Nephron (organoid): ENCODE measurements at regions not wholly inside any gene's neighbourhood (a gene's known extent, or its start where the extent isn't known, plus 50 kb on each side); places are given as distances from the start of the nearest gene placed in this dataset.

Experiments used
- H3K27ac Mint-ChIP-seq, 3 experiments: 2 replicates each; pipeline ENCODE4 v1.8.0; 2020; ENCODE audit warnings: mixed read lengths in 3 of 3, mild to moderate bottlenecking in 2 of 3, moderate library complexity in 1 of 3
- H3K27me3 Mint-ChIP-seq: 2 replicates; pipeline ENCODE4 v1.8.0; 2021; ENCODE audit warnings: low read depth, mild to moderate bottlenecking, moderate library complexity, mixed read lengths
- H3K36me3 Mint-ChIP-seq: 2 replicates; pipeline ENCODE4 v1.8.0; 2020; ENCODE audit warnings: low read depth, mixed read lengths
- H3K4me1 Mint-ChIP-seq: 2 replicates; pipeline ENCODE4 v1.8.0; 2020; ENCODE audit warnings: mixed read lengths
- H3K4me3 Mint-ChIP-seq, 3 experiments: 2 replicates each; pipeline ENCODE4 v1.8.0; 2020; ENCODE audit warnings: mild to moderate bottlenecking in 3 of 3, mixed read lengths in 3 of 3, moderate library complexity in 2 of 3
- H3K9me3 Mint-ChIP-seq: 2 replicates; pipeline ENCODE4 v1.8.0; 2020; ENCODE audit warnings: mixed read lengths
- CTCF ChIP-seq, 3 experiments: fragments of 200-600 bp; sonication (generic); IDR thresholded peaks; one replicate each; pipeline ENCODE4 v1.5.0; 2021; ENCODE audit warnings: antibody characterized with exemption in 3 of 3; ENCODE audit not compliant: unreplicated experiment in 3 of 3

GRCh38 chr3:102123590-102124190 is 274.4 kb downstream of the NFKBIZ start:
- peaks cover 4% of the 10 kb centered on the region for H3K36me3 Mint-ChIP-seq
- peaks cover 27% of the 10 kb centered on the region for H3K9me3 Mint-ChIP-seq
- no peaks in the 10 kb centered on the region for H3K27me3 Mint-ChIP-seq
- no peak for TF ChIP-seq CTCF (IDR thresholded peaks at IDR 0.05; ENCODE audit: unreplicated experiment in 3 of 3)
- no peaks in the 10 kb centered on the region for H3K4me1 Mint-ChIP-seq
- no peak overlapping the region for H3K27ac Mint-ChIP-seq
- H3K4me3 Mint-ChIP-seq: no peak overlapping the region

GRCh38 chr3:102124282-102124681 is 275.0 kb downstream of the NFKBIZ start:
- peaks cover 27% of the 10 kb centered on the region for H3K9me3 Mint-ChIP-seq
- no peaks in the 10 kb centered on the region for H3K4me1 Mint-ChIP-seq
- H3K27me3 Mint-ChIP-seq: no peaks in the 10 kb centered on the region
- H3K27ac Mint-ChIP-seq: no peak overlapping the region
- TF ChIP-seq CTCF (IDR thresholded peaks at IDR 0.05; ENCODE audit: unreplicated experiment in 3 of 3): no peak
- H3K36me3 Mint-ChIP-seq: peaks cover 4% of the 10 kb centered on the region
- no peak overlapping the region for H3K4me3 Mint-ChIP-seq

- Mint-ChIP-seq H3K27ac (no peak overlapping the region), H3K9me3 (peaks cover 27% of the 10 kb centered on the region), H3K36me3 (peaks cover 4% of the 10 kb centered on the region), H3K27me3 (no peaks in the 10 kb centered on the region), H3K4me3 (no peak overlapping the region), H3K4me1 (no peaks in the 10 kb centered on the region)
- TF ChIP-seq CTCF (IDR thresholded peaks at IDR 0.05; ENCODE audit: unreplicated experiment in 3 of 3): no peak
Measured at GRCh38 chr3:102124704-102125103, 275.4 kb downstream of the NFKBIZ start.

GRCh38 chr3:102125197-102125993 is 276.1 kb downstream of the NFKBIZ start:
- H3K27ac Mint-ChIP-seq: no peak overlapping the region
- H3K4me3 Mint-ChIP-seq: no peak overlapping the region
- peaks cover 25% of the 10 kb centered on the region for H3K9me3 Mint-ChIP-seq
- H3K4me1 Mint-ChIP-seq: no peaks in the 10 kb centered on the region
- H3K27me3 Mint-ChIP-seq: no peaks in the 10 kb centered on the region
- TF ChIP-seq CTCF (IDR thresholded peaks at IDR 0.05; ENCODE audit: unreplicated experiment in 3 of 3): no peak
- H3K36me3 Mint-ChIP-seq: peaks cover 4% of the 10 kb centered on the region

- no peaks in the 10 kb centered on the region for H3K27me3 Mint-ChIP-seq
- peaks cover 20% of the 10 kb centered on the region for H3K9me3 Mint-ChIP-seq
- TF ChIP-seq CTCF (IDR thresholded peaks at IDR 0.05; ENCODE audit: unreplicated experiment in 3 of 3): no peak
- no peak overlapping the region for H3K4me3 Mint-ChIP-seq
- no peaks in the 10 kb centered on the region for H3K4me1 Mint-ChIP-seq
- peaks cover 4% of the 10 kb centered on the region for H3K36me3 Mint-ChIP-seq
- no peak overlapping the region for H3K27ac Mint-ChIP-seq
Measured at GRCh38 chr3:102125994-102126368, 276.7 kb downstream of the NFKBIZ start.
